ENCODE measurements at regions not wholly inside any gene's neighbourhood (a gene's known extent, or its start where the extent isn't known, plus 50 kb on each side); places are given as distances from the start of the nearest gene placed in this dataset.

DNA sequence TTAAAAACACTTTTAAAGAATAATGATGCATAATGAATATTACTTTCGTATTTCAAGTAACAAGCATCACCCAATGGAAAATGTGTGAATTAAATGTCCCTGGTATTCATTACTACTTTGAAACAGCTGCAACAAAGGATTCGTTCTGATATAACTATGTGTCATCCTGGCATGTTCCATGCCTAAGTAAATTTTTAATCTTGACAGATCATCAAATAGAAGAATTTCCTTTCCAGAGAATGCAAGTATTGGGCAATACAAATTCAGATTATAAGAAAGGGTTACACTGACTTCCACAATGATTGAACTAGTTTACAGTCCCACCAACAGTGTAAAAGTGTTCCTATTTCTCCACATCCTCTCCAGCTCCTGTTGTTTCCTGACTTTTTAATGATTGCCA is 105.3 kb downstream of the SPCS3 start:
- TF ChIP-seq NR1H2 (CRISPR knock-in tag; IDR thresholded peaks at IDR 0.05; ENCODE audit: borderline replicate concordance, low read depth): no peak
- TF ChIP-seq, protein P1, sequence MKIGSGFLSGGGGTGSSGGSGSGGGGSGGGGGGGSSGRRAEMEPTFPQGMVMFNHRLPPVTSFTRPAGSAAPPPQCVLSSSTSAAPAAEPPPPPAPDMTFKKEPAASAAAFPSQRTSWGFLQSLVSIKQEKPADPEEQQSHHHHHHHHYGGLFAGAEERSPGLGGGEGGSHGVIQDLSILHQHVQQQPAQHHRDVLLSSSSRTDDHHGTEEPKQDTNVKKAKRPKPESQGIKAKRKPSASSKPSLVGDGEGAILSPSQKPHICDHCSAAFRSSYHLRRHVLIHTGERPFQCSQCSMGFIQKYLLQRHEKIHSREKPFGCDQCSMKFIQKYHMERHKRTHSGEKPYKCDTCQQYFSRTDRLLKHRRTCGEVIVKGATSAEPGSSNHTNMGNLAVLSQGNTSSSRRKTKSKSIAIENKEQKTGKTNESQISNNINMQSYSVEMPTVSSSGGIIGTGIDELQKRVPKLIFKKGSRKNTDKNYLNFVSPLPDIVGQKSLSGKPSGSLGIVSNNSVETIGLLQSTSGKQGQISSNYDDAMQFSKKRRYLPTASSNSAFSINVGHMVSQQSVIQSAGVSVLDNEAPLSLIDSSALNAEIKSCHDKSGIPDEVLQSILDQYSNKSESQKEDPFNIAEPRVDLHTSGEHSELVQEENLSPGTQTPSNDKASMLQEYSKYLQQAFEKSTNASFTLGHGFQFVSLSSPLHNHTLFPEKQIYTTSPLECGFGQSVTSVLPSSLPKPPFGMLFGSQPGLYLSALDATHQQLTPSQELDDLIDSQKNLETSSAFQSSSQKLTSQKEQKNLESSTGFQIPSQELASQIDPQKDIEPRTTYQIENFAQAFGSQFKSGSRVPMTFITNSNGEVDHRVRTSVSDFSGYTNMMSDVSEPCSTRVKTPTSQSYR (CRISPR knock-in tag; IDR thresholded peaks at IDR 0.05; ENCODE audit: borderline replicate concordance): no peak
- no peak for TF ChIP-seq POLR2AphosphoS5 (IDR thresholded peaks at IDR 0.05; ENCODE audit: low read depth, low read length)
- TF ChIP-seq NCOR1 (IDR thresholded peaks at IDR 0.05; ENCODE audit: borderline replicate concordance, low read length): no peak
